Nephron (organoid): ENCODE measurements at regions not wholly inside any gene's neighbourhood (a gene's known extent, or its start where the extent isn't known, plus 50 kb on each side); places are given as distances from the start of the nearest gene placed in this dataset.
"Not testable (repeated sequence)": the region's sequence is repeated elsewhere in the genome, so short reads cannot be mapped to it uniquely, and the experiment has no call there.

ENCODE experiments used
- H3K27ac Mint-ChIP-seq, 3 experiments: 2 replicates each; pipeline ENCODE4 v1.8.0; 2020; ENCODE audit warnings: mixed read lengths in 3 of 3, mild to moderate bottlenecking in 2 of 3, moderate library complexity in 1 of 3
- H3K27me3 Mint-ChIP-seq: 2 replicates; pipeline ENCODE4 v1.8.0; 2021; ENCODE audit warnings: low read depth, mild to moderate bottlenecking, moderate library complexity, mixed read lengths
- H3K36me3 Mint-ChIP-seq: 2 replicates; pipeline ENCODE4 v1.8.0; 2020; ENCODE audit warnings: low read depth, mixed read lengths
- H3K4me1 Mint-ChIP-seq: 2 replicates; pipeline ENCODE4 v1.8.0; 2020; ENCODE audit warnings: mixed read lengths
- H3K4me3 Mint-ChIP-seq, 3 experiments: 2 replicates each; pipeline ENCODE4 v1.8.0; 2020; ENCODE audit warnings: mild to moderate bottlenecking in 3 of 3, mixed read lengths in 3 of 3, moderate library complexity in 2 of 3
- H3K9me3 Mint-ChIP-seq: 2 replicates; pipeline ENCODE4 v1.8.0; 2020; ENCODE audit warnings: mixed read lengths
- TF ChIP-seq, protein P1 (sequence below), 3 experiments: fragments of 200-600 bp; sonication (generic); IDR thresholded peaks; one replicate each; pipeline ENCODE4 v1.5.0; 2021; ENCODE audit warnings: antibody characterized with exemption in 3 of 3; ENCODE audit not compliant: unreplicated experiment in 3 of 3

GRCh38 chr16:25374556-25374955, 116.9 kb upstream of the ZKSCAN2 start:
- Mint-ChIP-seq H3K9me3 (peaks cover 7% of the 10 kb centered on the region), H3K36me3 (no peaks in the 10 kb centered on the region), H3K27me3 (peaks cover 3% of the 10 kb centered on the region), H3K27ac (no peak overlapping the region), H3K4me1 (no peaks in the 10 kb centered on the region), H3K4me3 (no peak overlapping the region)
- TF ChIP-seq, protein P1, sequence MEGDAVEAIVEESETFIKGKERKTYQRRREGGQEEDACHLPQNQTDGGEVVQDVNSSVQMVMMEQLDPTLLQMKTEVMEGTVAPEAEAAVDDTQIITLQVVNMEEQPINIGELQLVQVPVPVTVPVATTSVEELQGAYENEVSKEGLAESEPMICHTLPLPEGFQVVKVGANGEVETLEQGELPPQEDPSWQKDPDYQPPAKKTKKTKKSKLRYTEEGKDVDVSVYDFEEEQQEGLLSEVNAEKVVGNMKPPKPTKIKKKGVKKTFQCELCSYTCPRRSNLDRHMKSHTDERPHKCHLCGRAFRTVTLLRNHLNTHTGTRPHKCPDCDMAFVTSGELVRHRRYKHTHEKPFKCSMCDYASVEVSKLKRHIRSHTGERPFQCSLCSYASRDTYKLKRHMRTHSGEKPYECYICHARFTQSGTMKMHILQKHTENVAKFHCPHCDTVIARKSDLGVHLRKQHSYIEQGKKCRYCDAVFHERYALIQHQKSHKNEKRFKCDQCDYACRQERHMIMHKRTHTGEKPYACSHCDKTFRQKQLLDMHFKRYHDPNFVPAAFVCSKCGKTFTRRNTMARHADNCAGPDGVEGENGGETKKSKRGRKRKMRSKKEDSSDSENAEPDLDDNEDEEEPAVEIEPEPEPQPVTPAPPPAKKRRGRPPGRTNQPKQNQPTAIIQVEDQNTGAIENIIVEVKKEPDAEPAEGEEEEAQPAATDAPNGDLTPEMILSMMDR (IDR thresholded peaks at IDR 0.05; ENCODE audit: unreplicated experiment in 3 of 3) = no peak

GRCh38 chr16:25372716-25373115, 115.1 kb upstream of the ZKSCAN2 start:
- TF ChIP-seq, protein P1 (IDR thresholded peaks at IDR 0.05; ENCODE audit: unreplicated experiment in 3 of 3) = no peak
- H3K27ac Mint-ChIP-seq = no peak overlapping the region
- H3K36me3 Mint-ChIP-seq = no peaks in the 10 kb centered on the region
- H3K4me3 Mint-ChIP-seq = no peak overlapping the region
- H3K27me3 Mint-ChIP-seq = peaks cover 3% of the 10 kb centered on the region
- peaks cover 3% of the 10 kb centered on the region for H3K9me3 Mint-ChIP-seq
- no peaks in the 10 kb centered on the region for H3K4me1 Mint-ChIP-seq

- TF ChIP-seq, protein P1 (IDR thresholded peaks at IDR 0.05; ENCODE audit: unreplicated experiment in 3 of 3) = no peak
- H3K36me3 Mint-ChIP-seq = no peaks in the 10 kb centered on the region
Measured at GRCh38 chr16:25371342-25371741, 113.7 kb upstream of the ZKSCAN2 start.

GRCh38 chr16:25370541-25370940, 112.9 kb upstream of the ZKSCAN2 start:
- Mint-ChIP-seq H3K36me3 (no peaks in the 10 kb centered on the region), H3K9me3 (peaks cover 3% of the 10 kb centered on the region), H3K27me3 (no peaks in the 10 kb centered on the region), H3K4me1 (no peaks in the 10 kb centered on the region), H3K27ac (no peak overlapping the region), H3K4me3 (no peak overlapping the region)
- TF ChIP-seq, protein P1 (IDR thresholded peaks at IDR 0.05; ENCODE audit: unreplicated experiment in 3 of 3) = no peak

More at GRCh38 chr16:25371342-25371741, 113.7 kb upstream of the ZKSCAN2 start:
- Mint-ChIP-seq H3K4me1 (no peaks in the 10 kb centered on the region), H3K4me3 (no peak overlapping the region), H3K27me3 (peaks cover 3% of the 10 kb centered on the region), H3K9me3 (peaks cover 3% of the 10 kb centered on the region), H3K27ac (no peak overlapping the region)

DNA sequence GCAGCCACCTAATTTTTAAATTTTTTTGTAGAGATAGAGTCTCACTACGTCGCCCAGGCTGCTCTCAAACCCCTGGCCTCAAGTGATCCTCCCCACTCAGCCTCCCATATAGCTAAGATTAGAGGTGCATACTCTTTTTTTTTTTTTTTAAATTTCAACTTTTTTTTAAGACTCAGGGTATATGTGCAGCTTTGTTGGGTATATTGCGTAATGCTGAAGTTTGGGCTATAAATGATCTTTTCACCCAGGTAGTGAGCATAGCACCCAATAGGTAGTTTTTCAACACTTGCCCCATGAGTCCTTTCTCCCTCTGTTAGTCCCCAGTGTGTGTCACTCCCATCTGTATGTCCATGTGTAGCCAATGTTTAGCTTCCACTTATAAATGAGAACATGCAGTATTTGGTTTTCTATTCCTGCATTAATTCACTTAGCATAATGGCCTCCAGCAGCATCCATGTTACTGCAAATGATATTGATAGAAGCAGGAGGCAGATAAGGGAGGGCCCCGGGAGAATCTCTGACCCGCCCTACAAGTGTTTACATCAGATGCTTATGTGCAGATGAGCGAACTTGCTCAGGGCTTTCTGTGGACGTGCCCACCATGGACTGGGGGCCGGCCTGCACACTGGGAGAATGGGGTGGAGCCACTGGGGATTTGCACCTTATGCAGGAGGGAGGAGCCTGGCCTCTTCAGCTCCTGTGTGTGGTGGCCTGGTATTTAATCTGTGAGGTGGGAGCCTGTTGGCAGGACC, 110.3 kb upstream of the ZKSCAN2 start:
- Mint-ChIP-seq H3K36me3 (no peaks in the 10 kb centered on the region), H3K4me1 (no peaks in the 10 kb centered on the region), H3K9me3 (no peaks in the 10 kb centered on the region), H3K4me3 (no peak overlapping the region), H3K27ac (no peak overlapping the region), H3K27me3 (no peaks in the 10 kb centered on the region)
- TF ChIP-seq, protein P1 (IDR thresholded peaks at IDR 0.05; ENCODE audit: unreplicated experiment in 3 of 3) = no peak

- H3K27me3 Mint-ChIP-seq = no peaks in the 10 kb centered on the region
- no peaks in the 10 kb centered on the region for H3K9me3 Mint-ChIP-seq
- TF ChIP-seq, protein P1 (IDR thresholded peaks at IDR 0.05; ENCODE audit: unreplicated experiment in 3 of 3) = no peak
- H3K4me3 Mint-ChIP-seq = no peak overlapping the region
- no peaks in the 10 kb centered on the region for H3K4me1 Mint-ChIP-seq
- H3K36me3 Mint-ChIP-seq = no peaks in the 10 kb centered on the region
- H3K27ac Mint-ChIP-seq = no peak overlapping the region
Measured at GRCh38 chr16:25366078-25366477, 108.4 kb upstream of the ZKSCAN2 start.

DNA sequence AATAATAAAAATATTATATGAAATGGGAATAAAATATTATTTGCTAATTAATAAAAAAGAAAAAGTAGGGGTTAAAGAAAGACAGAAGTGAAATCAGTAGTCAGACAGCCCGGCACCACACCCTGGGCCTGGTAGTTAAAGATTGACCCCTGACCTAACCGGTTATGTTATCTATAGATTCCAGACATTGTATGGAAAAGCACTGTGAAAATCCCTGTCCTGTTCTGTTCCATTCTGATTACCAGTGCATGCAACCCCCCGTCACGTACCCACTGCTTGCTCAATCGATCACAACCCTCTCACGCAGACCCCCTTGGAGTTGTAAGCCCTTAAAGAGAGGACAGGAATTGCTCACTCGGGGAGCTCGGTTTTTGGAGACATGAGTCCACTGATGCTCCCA, 101.9 kb upstream of the ZKSCAN2 start:
- H3K4me3 Mint-ChIP-seq, H3K27ac Mint-ChIP-seq, H3K9me3 Mint-ChIP-seq, H3K27me3 Mint-ChIP-seq, H3K36me3 Mint-ChIP-seq, H3K4me1 Mint-ChIP-seq: not testable (repeated sequence)
